ENCODE measurements at regions not wholly inside any gene's neighbourhood (a gene's known extent, or its start where the extent isn't known, plus 50 kb on each side); places are given as distances from the start of the nearest gene placed in this dataset.

GRCh38 chr2:8590938-8591337 is 90.9 kb upstream of the ID2 start:
- no peak overlapping the region for H3K4me3 ChIP-seq (ENCODE audit: low read depth, low read length, poor library complexity, severe bottlenecking)
- POLR2A ChIA-PET (ENCODE audit: low non-redundant PET), result no interaction called here
- H3K27ac ChIP-seq (ENCODE audit: low read depth, low read length, poor library complexity, severe bottlenecking), result no peak overlapping the region
- intact Hi-C loops (cut with micrococcal nuclease; ENCODE audit: unreplicated experiment), result no loop called here
- no peak for DNase-seq (ENCODE audit: low spot score)
- BruUV-seq (replicated peaks), result no TSS peak
- H3K36me3 ChIP-seq (ENCODE audit: insufficient read depth, low read length, poor library complexity, severe bottlenecking), result no peaks in the 10 kb centered on the region
- H3K9me3 ChIP-seq (ENCODE audit: low read depth, low read length, poor library complexity, severe bottlenecking), result no peaks in the 10 kb centered on the region
- peaks cover 3% of the 10 kb centered on the region for H3K4me1 ChIP-seq (ENCODE audit: insufficient read depth, low read length, poor library complexity, severe bottlenecking)
- TF ChIP-seq CTCF (conservative IDR thresholded peaks at IDR 0.05; ENCODE audit: low read depth, low read length) (no peak), EZH2 (IDR thresholded peaks at IDR 0.05; ENCODE audit: borderline replicate concordance, low read depth, low read length, poor library complexity, severe bottlenecking) (no peak)
- CTCF ChIA-PET, result no interaction called here
- no peaks in the 10 kb centered on the region for H3K27me3 ChIP-seq (replicated peaks; ENCODE audit: insufficient read depth, low read depth, low read length, poor library complexity)

- H3K4me3 ChIP-seq (ENCODE audit: low read depth, low read length, poor library complexity, severe bottlenecking), result no peak overlapping the region
- H3K4me1 ChIP-seq (ENCODE audit: insufficient read depth, low read length, poor library complexity, severe bottlenecking), result peaks cover 3% of the 10 kb centered on the region
- H3K36me3 ChIP-seq (ENCODE audit: insufficient read depth, low read length, poor library complexity, severe bottlenecking), result no peaks in the 10 kb centered on the region
- TF ChIP-seq CTCF (conservative IDR thresholded peaks at IDR 0.05; ENCODE audit: low read depth, low read length) (no peak), EZH2 (IDR thresholded peaks at IDR 0.05; ENCODE audit: borderline replicate concordance, low read depth, low read length, poor library complexity, severe bottlenecking) (no peak)
- intact Hi-C loops (cut with micrococcal nuclease; ENCODE audit: unreplicated experiment), result no loop called here
- ChIA-PET CTCF (no interaction called here), POLR2A (ENCODE audit: low non-redundant PET) (no interaction called here)
- H3K27me3 ChIP-seq (replicated peaks; ENCODE audit: insufficient read depth, low read depth, low read length, poor library complexity), result no peaks in the 10 kb centered on the region
- H3K9me3 ChIP-seq (ENCODE audit: low read depth, low read length, poor library complexity, severe bottlenecking), result no peaks in the 10 kb centered on the region
- no peak for DNase-seq (ENCODE audit: low spot score)
- BruUV-seq (replicated peaks), result no TSS peak
- no peak overlapping the region for H3K27ac ChIP-seq (ENCODE audit: low read depth, low read length, poor library complexity, severe bottlenecking)
These were observed 89.1 kb upstream of the ID2 start for GRCh38 chr2:8592736-8593135.

- H3K27ac ChIP-seq (ENCODE audit: low read depth, low read length, poor library complexity, severe bottlenecking), result no peak overlapping the region
- DNase-seq (ENCODE audit: low spot score), result no peak
- CTCF ChIA-PET, result no interaction called here
- H3K36me3 ChIP-seq (ENCODE audit: insufficient read depth, low read length, poor library complexity, severe bottlenecking), result no peaks in the 10 kb centered on the region
- H3K27me3 ChIP-seq (replicated peaks; ENCODE audit: insufficient read depth, low read depth, low read length, poor library complexity), result no peaks in the 10 kb centered on the region
- intact Hi-C loops (cut with micrococcal nuclease; ENCODE audit: unreplicated experiment), result no loop called here
- no peak overlapping the region for H3K4me3 ChIP-seq (ENCODE audit: low read depth, low read length, poor library complexity, severe bottlenecking)
- no peaks in the 10 kb centered on the region for H3K9me3 ChIP-seq (ENCODE audit: low read depth, low read length, poor library complexity, severe bottlenecking)
- POLR2A ChIA-PET (ENCODE audit: low non-redundant PET), result no interaction called here
- H3K4me1 ChIP-seq (ENCODE audit: insufficient read depth, low read length, poor library complexity, severe bottlenecking), result peaks cover 3% of the 10 kb centered on the region
- BruUV-seq (replicated peaks), result no TSS peak
- TF ChIP-seq EZH2 (IDR thresholded peaks at IDR 0.05; ENCODE audit: borderline replicate concordance, low read depth, low read length, poor library complexity, severe bottlenecking), result no peak
- no peak for TF ChIP-seq CTCF (conservative IDR thresholded peaks at IDR 0.05; ENCODE audit: low read depth, low read length)
These were observed 88.6 kb upstream of the ID2 start for GRCh38 chr2:8593243-8593642.
